ENCODE measurements at regions not wholly inside any gene's neighbourhood (a gene's known extent, or its start where the extent isn't known, plus 50 kb on each side); places are given as distances from the start of the nearest gene placed in this dataset.

DNA sequence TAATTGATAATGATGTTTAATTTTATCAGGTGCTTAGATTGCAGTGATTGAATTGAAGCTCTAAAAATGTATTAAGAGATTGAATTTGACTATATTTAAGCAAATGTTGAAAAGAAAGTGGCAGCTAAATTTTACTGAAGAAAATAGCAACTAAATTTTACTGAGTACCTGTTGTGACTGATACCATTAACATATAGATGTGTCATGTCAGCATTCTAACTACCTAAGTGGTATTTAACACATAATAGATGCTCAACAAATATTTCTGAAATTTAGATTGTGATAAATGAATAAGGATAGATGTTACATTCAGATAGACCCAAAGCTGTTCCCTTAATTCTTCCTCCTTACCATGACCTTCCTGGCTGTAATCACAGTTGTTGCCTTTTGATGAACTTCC is 350.9 kb upstream of the VWC2 start:
- TF ChIP-seq, protein P1, sequence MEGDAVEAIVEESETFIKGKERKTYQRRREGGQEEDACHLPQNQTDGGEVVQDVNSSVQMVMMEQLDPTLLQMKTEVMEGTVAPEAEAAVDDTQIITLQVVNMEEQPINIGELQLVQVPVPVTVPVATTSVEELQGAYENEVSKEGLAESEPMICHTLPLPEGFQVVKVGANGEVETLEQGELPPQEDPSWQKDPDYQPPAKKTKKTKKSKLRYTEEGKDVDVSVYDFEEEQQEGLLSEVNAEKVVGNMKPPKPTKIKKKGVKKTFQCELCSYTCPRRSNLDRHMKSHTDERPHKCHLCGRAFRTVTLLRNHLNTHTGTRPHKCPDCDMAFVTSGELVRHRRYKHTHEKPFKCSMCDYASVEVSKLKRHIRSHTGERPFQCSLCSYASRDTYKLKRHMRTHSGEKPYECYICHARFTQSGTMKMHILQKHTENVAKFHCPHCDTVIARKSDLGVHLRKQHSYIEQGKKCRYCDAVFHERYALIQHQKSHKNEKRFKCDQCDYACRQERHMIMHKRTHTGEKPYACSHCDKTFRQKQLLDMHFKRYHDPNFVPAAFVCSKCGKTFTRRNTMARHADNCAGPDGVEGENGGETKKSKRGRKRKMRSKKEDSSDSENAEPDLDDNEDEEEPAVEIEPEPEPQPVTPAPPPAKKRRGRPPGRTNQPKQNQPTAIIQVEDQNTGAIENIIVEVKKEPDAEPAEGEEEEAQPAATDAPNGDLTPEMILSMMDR (IDR thresholded peaks at IDR 0.05), result no peak
- no peak for TF ChIP-seq MYBL2 (CRISPR knock-in tag; IDR thresholded peaks at IDR 0.05)
- TF ChIP-seq, protein P2, sequence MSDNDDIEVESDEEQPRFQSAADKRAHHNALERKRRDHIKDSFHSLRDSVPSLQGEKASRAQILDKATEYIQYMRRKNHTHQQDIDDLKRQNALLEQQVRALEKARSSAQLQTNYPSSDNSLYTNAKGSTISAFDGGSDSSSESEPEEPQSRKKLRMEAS (CRISPR knock-in tag; IDR thresholded peaks at IDR 0.05), result no peak
- no peak for TF ChIP-seq PRRX2 (CRISPR knock-in tag; IDR thresholded peaks at IDR 0.05)
- TF ChIP-seq, protein P3, sequence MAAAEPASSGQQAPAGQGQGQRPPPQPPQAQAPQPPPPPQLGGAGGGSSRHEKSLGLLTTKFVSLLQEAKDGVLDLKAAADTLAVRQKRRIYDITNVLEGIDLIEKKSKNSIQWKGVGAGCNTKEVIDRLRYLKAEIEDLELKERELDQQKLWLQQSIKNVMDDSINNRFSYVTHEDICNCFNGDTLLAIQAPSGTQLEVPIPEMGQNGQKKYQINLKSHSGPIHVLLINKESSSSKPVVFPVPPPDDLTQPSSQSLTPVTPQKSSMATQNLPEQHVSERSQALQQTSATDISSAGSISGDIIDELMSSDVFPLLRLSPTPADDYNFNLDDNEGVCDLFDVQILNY (CRISPR knock-in tag; IDR thresholded peaks at IDR 0.05), result no peak
- TF ChIP-seq NFYB (CRISPR knock-in tag; conservative IDR thresholded peaks at IDR 0.05; ENCODE audit: low read depth), result no peak
